NCI-H82 (cell line): ENCODE measurements at regions not wholly inside any gene's neighbourhood (a gene's known extent, or its start where the extent isn't known, plus 50 kb on each side); places are given as distances from the start of the nearest gene placed in this dataset.
"Not testable (repeated sequence)": the region's sequence is repeated elsewhere in the genome, so short reads cannot be mapped to it uniquely, and the experiment has no call there.

ENCODE experiments used
- DNase-seq: peaks from one replicate; lab custom pipeline; 2025; lab: John Stamatoyannopoulos, UW

- no peak for DNase-seq
Observed at GRCh38 chr15:95698951-95699350, 631.5 kb upstream of the NR2F2 start.

- no peak for DNase-seq
Observed at GRCh38 chr15:95699578-95699977, 630.9 kb upstream of the NR2F2 start.

GRCh38 chr15:95700692-95701091 is 629.8 kb upstream of the NR2F2 start:
- DNase-seq, result not testable (repeated sequence)

DNA sequence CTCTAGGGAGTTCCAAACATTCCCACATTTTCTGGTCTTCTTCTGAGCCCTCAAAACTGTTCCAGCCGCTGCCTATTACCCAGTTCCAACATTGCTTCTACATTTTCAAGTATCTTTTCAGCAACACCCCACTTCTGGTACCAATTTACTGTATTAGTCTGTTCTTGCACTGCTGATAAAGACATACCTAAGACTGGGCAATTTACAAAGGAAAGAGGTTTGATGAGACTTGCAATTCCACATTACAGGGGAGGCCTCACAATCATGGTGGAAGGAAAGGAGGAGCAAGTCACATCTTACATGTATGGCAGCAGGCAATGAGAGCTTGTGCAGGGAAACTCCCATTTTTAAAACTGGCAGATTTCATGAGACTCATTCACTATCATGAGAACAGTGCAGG is 629.1 kb upstream of the NR2F2 start:
- DNase-seq, result no peak

GRCh38 chr15:95709959-95710695 is 620.4 kb upstream of the NR2F2 start:
- DNase-seq, result no peak

- no peak for DNase-seq
Observed at GRCh38 chr15:95712785-95713184, 617.7 kb upstream of the NR2F2 start.

GRCh38 chr15:95713324-95713723 is 617.2 kb upstream of the NR2F2 start:
- no peak for DNase-seq

DNA sequence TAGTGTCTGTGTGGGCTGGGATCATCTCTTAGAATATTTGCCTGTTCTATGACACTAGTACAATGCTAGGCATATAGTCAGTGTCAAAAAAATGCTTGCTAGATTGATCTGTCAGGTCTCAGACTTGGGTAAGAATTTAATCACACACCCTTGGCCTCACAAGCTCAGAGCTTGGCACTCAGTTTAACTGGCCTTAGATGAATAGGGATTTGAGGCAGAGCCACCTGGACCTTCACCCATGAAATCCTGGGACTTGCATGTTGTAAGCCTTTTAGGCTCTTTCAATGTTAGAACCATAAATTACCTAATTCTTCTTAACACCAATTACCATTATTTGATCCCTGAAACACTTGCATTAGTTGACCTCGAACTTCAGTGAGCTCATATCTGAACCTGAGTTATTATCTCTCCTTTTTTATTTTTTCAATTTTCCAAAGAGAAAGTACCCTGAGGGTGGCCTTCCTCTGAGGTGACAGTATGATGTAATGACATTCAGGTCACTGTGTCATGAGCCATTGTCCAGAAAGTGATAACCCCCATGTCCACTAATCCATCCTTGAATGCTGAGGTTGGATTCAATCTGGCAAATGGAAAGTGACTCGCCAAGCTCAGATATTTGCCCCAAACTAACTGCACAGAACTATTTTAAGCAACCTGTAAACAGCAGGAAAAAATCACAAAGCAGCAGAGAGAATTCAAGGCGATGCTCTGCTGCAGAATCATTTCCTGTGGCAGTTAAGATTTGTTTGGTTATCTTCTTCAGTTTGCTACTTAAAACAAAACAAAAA is 615.2 kb upstream of the NR2F2 start:
- DNase-seq, result peak; percentile 85

- peak; percentile 44 for DNase-seq
Observed at GRCh38 chr15:95715906-95716656, 614.4 kb upstream of the NR2F2 start.

DNA sequence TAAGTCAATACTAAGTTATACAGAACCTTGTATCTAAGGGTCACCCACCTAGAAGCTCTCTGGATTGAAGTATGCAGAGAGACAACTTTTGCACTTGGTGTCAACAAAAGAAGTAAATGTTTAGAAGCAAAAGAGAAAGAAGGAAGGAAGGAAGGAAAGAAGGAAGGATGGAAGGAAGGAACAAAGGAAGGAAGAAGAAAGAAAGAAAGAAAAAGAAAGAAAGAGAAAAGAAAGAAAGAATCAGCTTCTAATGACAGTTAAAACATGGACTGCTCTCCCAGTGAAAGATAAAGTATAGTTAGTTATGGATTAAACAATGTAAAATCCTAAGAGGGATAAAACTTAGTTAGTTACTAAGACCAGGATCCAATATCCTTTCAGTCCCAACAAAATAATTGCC is 613.8 kb upstream of the NR2F2 start:
- DNase-seq, result no peak

GRCh38 chr15:95718441-95718840 is 612.1 kb upstream of the NR2F2 start:
- no peak for DNase-seq

DNA sequence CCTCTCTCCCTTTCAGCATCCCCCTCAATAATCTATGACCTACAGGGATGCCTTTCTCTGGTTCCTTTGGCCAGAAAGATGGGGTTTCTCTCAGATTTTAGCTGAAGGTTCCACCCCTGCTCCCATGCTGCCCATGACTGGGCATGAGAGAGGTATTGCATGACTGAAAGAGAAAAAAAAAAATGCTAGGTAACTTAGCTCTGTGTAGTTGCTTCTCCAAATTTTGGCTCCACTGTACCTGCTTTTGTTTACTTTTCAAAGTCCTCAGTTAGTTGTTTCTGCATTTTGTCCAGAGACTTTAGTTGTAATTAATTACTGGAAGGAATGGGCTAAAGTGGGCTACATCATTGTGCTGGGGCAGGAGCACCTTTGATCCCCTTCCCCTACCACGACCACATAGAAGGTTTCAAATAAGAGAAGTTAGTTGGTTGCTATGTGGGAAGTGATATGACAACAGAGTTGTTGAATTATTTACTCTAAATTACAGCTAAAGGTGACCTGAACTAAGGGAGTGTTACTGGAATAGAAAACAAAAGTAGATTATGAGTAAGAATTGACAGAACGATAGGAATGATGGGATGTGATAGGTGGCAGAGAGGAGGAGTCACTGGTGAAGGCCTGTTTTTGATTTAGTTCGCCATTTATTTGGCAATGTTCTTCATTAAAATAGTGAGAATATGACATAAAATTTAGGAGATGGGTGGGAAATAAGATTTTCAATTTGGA is 605.4 kb upstream of the NR2F2 start:
- no peak for DNase-seq

DNA sequence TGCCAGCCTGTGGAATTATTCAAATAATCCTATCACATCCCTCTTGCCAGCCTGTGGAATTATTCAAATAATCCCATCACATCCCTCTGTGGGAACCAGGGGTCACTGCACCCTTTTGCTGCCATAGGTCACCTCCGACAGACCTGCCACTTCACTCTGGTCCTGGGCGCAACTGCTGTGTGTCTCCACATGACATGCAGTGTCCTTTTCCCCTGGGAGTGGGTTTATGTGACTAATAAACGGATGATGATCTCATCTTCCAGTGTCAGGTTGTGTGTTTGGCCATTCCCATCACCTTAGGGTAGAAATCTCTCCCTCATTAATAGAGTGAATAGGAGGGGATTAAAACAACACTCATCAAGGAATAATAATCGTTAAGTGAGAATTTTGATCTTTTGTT is 603.6 kb upstream of the NR2F2 start:
- DNase-seq, result peak; percentile 31

- DNase-seq, result no peak
Observed at GRCh38 chr15:95733931-95734330, 596.6 kb upstream of the NR2F2 start.

- no peak for DNase-seq
Observed at GRCh38 chr15:95734422-95735316, 595.8 kb upstream of the NR2F2 start.

DNA sequence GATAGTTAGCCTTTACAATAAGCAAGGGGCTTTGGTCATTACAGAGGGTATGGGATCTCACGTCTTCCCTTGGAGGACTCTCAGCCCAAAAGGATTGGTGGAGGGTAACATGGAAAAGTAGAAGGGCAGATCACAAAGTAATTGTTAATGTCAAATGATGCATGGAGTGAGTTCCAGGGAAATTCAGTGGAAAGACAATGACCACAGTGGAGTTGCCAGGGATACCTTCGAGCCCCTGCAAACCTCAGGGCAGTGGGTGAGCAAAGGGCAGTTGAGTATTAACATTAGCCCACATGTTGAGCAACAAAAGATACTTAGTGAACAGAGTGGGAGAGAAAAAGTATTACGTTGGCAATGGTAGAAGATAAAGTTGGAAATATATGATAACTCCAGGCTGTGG is 593.4 kb upstream of the NR2F2 start:
- no peak for DNase-seq

DNA sequence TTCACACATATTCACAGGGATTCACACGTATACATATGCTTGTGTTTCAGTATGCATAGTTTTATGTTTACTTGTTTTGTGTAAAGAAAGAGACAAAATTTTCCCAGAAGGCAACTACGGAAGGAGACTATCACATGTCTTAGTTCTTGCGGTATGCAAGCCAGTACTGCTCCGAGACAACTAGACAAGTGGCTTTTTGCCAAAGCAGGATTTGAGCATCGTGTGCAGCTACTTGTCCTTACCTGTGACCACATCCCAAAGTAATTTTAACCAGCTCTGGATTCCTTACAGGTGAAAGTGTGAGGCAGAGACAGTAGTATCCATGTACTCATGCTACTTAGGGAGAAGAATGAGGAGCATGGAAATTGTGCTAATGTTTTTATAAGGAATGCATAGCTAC is 591.4 kb upstream of the NR2F2 start:
- no peak for DNase-seq

DNA sequence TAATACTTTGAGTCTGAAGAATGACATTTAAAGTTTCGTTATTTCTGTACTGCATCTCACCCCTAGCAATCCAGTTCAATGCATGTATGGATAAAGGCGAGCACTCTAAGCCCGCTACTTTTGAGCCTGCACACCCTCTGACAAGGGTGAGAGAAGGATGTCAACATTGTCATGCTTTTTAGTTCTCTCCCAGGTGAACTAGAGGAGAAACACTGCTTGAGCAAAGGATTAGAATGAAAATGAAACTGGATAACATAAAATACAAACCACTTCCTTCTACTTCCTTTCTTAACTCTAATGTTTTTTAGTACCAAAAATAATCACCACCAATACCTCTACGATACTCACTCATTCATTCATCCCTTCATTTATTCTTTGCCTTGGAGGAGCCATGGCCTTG is 588.7 kb upstream of the NR2F2 start:
- DNase-seq, result no peak

DNA sequence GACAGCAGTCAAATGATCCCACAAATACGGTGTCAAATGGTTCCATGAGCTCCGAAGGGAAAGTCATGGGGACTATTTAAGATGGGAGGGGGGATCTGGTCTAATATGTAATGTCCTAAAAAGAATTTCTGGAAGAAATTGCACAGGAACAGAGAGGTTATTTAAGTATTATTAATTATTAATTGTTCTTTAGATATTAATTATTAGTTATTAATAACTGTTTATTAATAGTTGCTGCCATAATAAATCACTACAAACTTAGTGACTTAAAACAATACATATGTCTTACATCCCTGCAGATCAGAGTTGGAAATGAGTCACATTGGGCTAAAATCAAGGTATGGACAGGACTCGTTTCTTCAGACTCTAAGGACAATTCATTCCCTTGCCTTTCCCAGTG is 588.2 kb upstream of the NR2F2 start:
- DNase-seq, result no peak

DNA sequence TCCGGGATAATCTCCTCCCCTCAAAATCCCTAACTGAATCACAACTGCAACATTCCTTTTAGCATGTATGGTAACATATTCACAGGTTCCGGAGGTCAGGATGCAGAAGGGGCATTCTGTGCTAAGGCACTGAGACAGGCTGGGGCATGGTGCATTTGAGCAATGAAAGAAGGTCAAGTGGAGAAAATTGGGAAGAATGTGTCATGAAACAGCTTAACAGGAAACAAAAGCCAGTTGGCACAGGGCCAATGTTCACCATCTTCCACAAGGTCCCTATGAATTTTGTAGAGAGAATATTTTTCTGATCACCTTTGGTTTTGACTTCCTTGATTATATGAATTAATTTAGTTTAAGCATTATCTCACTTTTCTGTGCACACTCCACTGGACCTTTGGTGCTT is 587.7 kb upstream of the NR2F2 start:
- DNase-seq, result peak; percentile 57

DNA sequence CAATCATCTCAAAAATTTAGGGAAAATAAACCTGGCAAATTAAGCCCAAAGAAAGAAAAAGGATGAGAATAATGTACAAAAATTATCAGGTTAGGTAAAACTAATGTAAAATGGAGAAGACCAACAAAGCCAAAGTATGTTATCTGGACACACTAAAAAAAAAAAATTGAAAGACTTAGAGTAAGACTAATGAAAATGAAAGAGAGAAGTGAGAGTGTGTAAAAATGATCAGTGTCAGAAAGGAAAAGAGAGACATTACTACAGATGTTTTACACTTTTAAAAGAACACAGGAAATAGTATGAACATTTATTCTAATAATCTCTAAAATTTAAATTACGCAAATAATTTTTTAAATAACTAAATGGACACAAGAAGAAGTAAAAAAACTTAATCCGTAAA is 573.3 kb upstream of the NR2F2 start:
- no peak for DNase-seq
